GM12865 (cell line): ENCODE measurements at regions not wholly inside any gene's neighbourhood (a gene's known extent, or its start where the extent isn't known, plus 50 kb on each side); places are given as distances from the start of the nearest gene placed in this dataset.
"Not testable (repeated sequence)": the region's sequence is repeated elsewhere in the genome, so short reads cannot be mapped to it uniquely, and the experiment has no call there.

Experiments
- DNase-seq: peaks from one replicate; pipeline ENCODE4 v3.0.0; 2010; ENCODE audit warnings: low read depth
- H3K4me3 ChIP-seq: 2 replicates; pipeline ENCODE4 v1.5.1; 2011; ENCODE audit warnings: mild to moderate bottlenecking, low read depth, low read length, control low read depth
- TF ChIP-seq, protein P1 (sequence below): IDR thresholded peaks from 2 replicates; pipeline ENCODE4 v1.5.1; 2011; ENCODE audit warnings: low read length, control low read depth, low read depth, inconsistent platforms; ENCODE audit not compliant: insufficient read depth; ENCODE audit errors: missing control alignments

DNA sequence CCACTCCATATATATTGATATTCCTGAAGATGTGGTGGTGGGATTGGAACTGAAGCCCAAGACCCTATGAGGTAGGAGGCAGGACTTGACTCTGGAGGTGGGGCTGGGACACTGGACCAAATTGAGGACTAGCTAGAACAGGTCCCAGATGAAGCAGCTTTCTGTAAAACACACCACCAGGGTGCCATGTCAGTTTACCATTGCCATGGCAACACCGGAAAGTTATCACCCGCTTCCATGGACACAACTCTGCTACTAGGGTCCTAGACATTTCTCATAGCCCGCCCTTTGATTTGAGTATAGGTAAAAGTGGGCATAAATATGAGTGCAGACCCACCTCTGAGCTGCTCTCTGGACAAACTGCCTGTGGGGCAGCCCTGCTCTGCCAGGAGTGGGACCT, 490.5 kb upstream of the PFKP start:
- H3K4me3 ChIP-seq: no peak overlapping the region
- DNase-seq: no peak
- TF ChIP-seq, protein P1, sequence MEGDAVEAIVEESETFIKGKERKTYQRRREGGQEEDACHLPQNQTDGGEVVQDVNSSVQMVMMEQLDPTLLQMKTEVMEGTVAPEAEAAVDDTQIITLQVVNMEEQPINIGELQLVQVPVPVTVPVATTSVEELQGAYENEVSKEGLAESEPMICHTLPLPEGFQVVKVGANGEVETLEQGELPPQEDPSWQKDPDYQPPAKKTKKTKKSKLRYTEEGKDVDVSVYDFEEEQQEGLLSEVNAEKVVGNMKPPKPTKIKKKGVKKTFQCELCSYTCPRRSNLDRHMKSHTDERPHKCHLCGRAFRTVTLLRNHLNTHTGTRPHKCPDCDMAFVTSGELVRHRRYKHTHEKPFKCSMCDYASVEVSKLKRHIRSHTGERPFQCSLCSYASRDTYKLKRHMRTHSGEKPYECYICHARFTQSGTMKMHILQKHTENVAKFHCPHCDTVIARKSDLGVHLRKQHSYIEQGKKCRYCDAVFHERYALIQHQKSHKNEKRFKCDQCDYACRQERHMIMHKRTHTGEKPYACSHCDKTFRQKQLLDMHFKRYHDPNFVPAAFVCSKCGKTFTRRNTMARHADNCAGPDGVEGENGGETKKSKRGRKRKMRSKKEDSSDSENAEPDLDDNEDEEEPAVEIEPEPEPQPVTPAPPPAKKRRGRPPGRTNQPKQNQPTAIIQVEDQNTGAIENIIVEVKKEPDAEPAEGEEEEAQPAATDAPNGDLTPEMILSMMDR: no peak

DNA sequence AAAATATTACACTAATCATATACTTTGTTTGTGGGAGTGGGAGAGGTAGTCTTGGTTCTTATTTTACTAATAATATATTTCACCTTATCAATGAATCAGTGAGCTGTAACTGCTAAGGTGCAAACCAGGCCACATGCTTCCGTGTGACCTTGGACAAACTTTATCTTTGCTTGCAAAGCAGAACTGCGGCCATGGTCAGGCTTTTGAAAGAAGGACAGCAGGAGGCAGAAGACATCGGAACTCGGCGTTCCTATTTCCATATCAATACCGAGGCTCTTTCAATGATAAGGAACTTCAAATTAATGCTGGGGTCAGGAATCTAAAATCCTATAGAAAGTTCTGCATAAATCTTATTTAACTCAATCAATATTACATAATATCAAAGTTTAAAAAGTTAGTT, 491.9 kb upstream of the PFKP start:
- H3K4me3 ChIP-seq: no peak overlapping the region
- no peak for DNase-seq
- TF ChIP-seq, protein P1: no peak

DNA sequence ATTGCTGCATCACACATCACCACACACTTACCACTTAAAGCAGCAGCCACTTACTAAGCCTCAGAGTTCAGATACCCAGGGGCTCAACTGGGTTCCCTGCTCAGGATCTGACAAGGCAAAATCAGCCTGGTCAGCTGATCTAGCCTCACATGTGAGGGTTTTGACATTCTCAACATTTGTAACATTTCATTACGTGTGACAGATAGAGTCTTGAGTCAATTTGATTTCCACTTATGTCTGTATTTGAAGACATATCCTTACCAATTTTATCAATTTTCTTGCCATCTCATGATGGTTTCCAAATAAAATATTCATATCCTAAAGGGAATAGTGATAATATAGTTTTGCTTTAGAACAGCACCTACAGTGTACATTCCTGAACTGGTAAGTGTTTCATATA, 494.7 kb upstream of the PFKP start:
- no peak for DNase-seq

DNA sequence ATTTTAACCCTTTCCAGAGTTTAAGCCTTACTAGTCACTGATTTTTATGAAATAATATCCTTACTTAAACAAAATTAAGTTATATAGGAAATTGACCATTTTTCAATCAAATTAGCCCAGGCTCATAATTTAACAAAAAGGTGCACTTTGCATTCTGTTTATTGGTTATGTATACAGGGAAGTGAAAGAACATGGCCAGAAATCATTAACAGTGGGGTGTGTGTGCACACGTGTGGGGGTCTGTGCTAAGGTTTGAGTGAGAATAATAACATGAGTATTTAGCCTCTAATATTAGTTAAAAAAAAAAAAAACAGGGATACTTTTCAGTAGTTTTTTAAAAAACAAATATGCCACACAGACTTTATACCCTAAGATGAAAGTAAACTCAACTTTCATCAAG, 510.5 kb upstream of the PFKP start:
- TF ChIP-seq, protein P1: no peak
- H3K4me3 ChIP-seq: no peak overlapping the region
- DNase-seq: no peak

More for the DNA sequence above, 494.7 kb upstream of the PFKP start:
- no peak overlapping the region for H3K4me3 ChIP-seq
- TF ChIP-seq, protein P1: no peak

DNA sequence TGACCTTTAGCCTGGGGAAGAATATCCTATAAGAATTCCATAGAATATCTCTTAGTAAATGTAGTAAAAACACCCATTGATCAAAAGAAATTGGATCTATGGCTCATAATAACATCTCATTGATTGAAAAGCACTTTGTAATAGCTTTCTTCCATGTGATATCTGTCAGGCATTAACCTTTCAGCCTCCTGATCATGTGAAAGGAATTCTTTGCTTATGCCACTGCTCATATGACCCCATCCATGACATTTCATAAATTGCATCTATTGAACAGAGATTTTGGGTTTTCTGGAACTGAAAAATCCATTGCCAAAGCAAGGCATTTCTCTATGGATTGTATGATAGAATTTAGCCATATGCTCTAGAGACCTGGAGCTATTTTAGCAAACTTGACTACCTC, 519.3 kb upstream of the PFKP start:
- H3K4me3 ChIP-seq: no peak overlapping the region
- TF ChIP-seq, protein P1: no peak
- no peak for DNase-seq

DNA sequence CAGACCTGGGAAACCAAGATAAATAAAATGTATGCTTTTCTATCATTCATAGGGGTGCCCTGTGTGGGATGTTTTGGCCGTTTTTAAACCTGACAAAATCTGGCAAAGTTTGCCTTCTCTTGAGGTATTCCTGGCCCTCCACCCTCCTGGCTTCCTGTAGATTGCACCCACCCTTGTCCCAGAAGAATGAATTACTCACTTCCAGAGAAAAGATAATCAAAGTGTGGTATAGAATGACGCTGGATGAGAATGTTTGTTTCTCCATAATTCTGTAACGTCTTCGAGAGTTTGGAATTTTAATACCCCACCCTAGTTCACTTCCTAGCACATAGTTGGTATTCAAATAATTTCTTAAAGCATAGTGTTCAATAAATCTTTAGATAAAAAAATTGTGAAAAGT, 519.7 kb upstream of the PFKP start:
- DNase-seq: no peak
- TF ChIP-seq, protein P1: no peak
- H3K4me3 ChIP-seq: no peak overlapping the region

DNA sequence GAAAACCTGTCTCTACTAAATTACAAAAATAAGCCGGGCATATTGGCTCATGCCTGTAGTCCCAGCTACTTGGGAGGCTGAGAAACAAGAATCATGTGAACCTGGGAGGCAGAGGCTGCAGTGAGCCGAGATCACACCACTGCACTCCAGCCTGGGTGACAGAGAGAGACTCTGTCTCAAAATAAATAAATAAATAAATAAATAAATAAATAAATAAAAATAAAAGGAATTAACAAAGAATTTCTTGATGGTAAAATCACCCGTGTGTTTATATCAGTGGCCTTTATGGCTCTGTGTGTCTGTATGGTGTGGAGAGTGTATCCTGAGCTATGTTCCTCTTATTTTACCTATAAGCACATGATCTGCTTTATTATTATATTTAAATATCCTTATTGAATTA, 520.5 kb upstream of the PFKP start:
- not testable (repeated sequence) for DNase-seq

More for the DNA sequence above, 520.5 kb upstream of the PFKP start:
- H3K4me3 ChIP-seq: not testable (repeated sequence)
